HG03045 (cell line): ENCODE measurements at regions not wholly inside any gene's neighbourhood (a gene's known extent, or its start where the extent isn't known, plus 50 kb on each side); places are given as distances from the start of the nearest gene placed in this dataset.
"Not testable (repeated sequence)": the region's sequence is repeated elsewhere in the genome, so short reads cannot be mapped to it uniquely, and the experiment has no call there.

Experiments used
- ATAC-seq: cut with Tn5 transposase; IDR thresholded peaks from one replicate; pipeline ENCODE4 v1.9.1; 2021; ENCODE audit warnings: mild to moderate bottlenecking, moderate library complexity; ENCODE audit not compliant: unreplicated experiment

DNA sequence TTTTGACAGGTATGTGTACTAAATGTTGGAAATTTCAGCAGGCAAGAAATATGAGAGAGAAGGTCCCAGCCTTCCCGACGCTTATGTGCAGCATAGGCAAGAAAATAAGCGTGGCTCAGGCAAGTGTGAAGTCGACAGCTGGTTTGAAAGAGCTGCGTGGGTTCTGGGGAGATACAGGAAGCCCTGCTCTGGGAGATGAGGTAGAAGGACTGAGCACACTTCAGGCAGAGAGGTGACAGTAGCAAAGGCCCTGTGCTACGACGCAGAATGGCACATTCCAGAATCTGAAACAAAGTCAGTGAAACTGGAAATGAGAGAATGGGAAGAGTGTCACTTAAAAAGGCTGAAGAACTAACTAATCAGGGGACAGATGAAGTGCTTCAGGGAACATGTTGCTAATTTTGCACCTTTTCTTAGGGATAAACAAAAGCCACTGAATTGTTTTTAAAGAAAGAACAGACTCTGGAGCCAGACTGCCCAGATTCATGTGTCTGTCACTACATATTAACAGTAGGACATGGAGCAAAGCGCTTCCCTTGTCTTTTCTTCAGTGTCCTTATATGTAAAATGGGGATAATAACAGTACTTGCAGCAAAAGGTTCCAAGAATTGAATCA is 160.1 kb downstream of the SPRY2 start:
- ATAC-seq: no peak

DNA sequence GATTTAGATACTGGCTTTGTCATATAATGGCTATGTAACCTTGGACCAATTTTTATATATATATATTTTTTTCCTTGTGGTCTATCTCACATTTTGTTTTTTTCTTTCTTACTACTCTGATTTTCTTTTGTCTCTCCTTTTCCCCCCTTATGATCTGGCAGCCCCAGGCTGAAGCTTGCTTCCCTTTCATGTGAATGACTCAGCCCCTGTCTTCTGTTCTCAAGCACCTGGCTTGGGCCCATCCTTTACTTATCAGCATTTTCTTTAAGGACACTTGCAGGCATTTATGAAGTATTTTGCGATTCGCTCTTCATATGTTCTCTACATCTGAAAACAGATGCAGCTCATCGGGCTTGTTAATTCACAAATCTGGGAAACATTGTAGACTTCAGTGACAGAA is 163.6 kb downstream of the SPRY2 start:
- ATAC-seq: no peak

DNA sequence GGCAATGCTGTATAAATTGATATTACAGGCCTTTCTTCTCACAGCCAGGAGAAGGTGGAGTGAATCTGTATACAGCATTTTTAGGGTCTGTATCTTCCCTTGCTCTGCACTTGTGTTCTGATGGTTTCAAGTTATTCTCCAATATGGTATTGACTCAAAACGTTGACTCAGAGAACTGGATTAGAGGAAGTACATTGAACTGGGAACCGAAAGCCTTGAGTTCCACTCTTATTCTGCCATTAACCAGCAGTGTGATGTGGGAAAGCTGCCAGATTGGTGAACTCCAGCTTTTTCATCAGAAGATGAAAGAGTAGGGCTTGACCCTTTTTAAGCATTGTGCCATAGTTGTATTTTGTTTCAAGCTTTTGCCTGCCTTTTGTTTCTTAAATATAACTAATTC is 167.7 kb downstream of the SPRY2 start:
- ATAC-seq: no peak

DNA sequence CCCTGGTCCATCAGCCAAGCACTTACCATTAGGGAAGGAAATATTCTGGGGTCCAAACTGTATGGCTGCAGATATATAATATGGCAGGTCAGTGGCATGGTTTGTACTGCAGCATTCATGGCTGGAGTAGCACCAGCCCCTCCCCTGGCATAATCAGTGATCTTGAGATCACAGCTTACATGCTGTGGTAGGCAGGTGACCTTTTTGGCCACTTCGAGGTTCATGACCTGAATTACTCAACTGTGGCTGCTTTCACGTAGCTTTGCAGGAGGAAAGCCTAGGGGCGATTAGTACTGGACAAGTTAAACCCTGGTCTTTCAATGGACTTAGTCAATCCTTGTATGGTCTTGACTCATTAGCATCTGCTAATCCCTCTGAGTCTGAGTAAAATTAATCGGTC is 169.8 kb downstream of the SPRY2 start:
- ATAC-seq: no peak

DNA sequence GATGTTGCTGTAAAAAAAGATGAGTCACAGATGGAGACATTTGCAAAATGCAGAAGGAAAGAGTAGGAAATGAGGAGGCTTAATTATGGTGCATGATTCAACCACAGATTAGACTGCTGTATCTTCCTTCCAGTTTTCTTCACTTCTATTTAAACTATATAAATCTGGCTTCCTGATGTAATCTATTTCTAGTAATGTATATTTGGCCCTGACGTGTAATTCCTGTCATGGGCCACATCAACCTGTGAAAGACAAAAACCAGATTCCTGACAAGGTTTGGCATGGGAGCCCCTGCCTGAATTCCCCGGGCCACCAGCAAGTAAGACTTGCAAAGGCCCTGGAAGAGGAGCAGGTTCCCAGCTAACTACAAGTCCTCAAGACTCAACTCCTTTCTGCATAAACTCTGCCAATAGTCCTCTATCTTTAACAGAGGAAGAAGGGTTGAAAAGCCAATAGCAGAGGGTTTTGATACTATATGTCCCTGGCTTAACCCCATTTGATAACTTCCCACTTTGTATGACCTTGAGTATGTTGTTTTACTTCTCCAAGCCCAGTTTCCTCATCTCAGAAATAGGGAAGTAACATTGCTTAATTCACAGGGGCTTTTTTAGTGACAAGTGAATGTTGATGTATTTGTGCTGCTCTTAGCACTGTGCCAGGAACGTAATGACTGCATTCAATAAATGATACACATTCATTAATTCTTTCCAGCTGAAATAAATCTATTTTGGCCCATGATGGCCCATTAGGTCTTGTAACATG is 172.7 kb downstream of the SPRY2 start:
- no peak for ATAC-seq

DNA sequence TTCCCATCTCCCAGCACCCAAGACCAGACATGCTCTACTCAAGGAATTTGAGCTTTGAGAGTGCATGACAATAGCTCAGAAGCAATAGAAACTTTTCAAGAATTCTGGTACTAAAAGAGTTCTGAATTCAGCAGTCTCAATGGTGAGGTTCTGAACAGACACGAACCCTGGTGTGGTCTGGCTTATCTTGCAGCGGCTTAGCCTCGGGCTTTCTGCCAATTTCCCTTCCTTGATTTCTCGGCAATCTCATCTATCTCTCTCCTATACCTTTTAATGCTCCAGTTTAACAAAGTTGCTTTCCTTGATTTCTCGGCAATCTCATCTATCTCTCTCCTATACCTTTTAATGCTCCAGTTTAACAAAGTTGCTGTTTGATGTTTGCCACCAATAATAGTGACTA is 174.6 kb downstream of the SPRY2 start:
- no peak for ATAC-seq

DNA sequence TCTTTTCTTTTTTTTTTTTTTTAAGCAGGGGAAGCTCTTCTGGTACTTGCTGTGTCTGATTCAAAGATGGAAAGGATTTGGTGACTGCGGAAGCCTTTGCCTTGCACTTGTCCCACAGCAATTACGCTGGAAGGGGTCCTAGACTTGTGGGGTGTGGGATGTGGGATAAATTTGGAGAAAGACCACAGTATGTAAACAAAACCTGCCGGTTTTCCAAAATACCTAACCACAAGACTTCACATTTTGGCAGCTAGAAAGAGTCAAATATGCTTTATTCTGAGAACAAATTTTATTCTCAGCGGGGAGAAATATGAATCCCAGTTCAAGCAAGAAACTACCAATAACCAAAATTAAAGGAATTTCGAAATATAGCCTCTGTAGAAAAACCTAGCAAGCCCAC is 176.5 kb downstream of the SPRY2 start:
- ATAC-seq: no peak

DNA sequence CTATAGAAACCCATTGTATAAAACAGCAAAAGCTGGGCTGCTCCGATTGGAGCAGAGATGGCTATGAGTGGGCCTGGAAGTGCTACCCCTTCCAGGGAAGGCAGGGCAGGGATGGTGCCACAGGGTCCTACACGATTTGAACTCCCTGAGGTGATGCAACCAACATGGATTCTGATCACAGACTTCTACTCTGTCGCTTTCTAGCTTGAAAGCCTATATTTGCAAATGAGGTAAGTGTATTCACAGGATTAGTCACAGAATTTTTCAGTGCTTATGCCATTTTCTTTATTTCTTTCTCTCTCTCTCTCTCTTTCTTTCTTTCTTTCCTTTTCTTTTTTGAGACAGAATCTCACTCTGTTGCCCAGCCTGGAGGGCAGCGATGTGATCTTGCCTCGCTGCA is 179.0 kb downstream of the SPRY2 start:
- no peak for ATAC-seq

DNA sequence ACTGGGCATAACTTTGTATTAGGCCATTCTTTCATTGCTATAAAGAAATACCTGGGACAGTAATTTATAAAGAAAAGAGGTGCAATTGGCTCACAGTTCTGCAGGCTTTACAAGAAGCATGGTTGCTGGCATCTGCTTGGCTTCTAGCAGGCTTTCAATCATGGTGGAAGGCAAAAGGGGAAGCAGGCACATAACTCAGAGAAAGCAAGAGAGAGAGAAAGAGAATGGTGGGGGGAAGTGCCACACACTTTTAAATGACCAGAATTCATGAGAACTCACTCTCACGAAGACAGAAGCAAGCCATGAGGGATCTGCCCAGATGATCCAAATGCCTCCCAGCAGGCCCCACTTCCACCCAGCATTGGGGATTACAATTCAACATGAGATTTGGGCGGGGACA is 179.7 kb downstream of the SPRY2 start:
- ATAC-seq: no peak

DNA sequence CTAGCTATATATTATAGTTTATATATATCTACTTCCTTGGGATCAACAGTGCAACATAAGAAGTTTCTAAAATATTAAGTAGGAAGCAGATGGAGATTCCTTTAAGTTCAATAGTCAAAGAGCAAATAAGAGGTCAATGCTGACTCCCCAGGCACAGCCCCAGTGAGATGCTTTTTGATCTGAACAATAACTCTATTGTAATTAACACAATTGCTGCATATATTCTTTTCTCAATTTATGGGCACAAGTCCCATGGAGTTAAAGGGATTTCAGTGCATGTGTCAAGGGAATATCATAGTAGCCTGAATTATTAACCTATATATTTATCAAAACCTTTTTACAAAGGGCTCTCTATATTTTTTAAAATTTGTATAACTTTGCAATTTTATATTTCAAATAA is 180.8 kb downstream of the SPRY2 start:
- ATAC-seq: no peak

DNA sequence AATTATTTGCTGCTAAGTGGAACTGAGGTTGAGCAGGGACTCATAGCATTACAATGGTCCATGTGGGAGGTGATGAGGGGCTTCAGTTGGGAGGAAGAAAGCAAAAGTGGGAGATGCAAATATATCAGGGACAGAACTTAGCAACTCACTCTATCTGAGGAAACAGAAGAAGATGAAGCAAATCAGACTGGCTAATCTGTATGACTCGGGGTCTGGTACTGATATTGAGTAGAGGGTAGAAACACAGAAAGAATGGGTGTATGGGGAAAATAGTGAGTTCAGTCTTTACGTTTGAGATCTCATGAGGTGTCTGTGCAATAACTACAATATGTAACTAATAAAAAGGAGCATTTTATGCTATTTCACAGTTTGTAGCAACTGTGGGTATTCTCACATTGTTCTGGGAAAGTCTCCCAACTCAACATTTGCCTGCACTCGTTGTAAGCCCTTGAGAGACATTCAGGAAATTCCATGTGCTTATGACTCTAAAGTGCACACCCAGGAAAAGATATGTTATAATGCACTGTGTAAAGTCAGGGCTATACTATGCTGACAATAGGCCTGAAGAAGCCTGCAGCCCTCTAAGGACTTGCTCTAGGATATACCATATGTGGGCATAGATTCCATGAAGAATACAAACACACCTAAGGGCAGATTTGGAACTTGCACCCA is 183.5 kb downstream of the SPRY2 start:
- no peak for ATAC-seq

DNA sequence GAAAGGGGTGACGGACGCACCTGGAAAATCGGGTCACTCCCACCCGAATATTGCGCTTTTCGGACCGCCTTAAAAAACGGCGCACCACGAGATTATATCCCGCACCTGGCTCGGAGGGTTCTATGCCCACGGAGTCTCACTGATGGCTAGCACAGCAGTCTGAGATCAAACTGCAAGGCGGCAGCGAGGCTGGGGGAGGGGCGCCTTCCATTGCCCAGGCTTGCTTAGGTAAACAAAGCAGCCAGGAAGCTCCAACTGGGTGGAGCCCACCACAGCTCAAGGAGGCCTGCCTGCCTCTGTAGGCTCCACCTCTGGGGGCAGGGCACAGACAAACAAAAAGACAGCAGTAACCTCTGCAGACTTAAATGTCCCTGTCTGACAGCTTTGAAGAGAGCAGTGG is 188.8 kb downstream of the SPRY2 start:
- ATAC-seq: not testable (repeated sequence)

DNA sequence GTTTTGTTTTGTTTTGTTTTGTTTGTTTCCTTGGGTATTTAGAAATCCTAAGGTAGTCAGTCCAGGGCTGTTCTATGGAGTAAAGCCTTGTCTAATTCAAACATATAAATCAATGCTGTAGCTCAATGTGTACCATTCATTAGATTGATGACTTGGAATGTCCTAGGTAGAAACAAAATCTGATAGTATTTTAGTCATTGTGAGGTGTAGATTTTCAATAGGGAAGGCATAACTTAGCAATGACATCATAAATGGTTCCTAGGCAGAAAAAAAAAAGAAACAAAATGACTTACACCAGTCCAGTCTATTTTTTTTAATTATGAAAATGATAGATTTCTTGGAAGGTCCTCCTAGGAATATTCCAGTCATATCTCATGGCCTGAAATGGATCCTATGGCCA is 189.9 kb downstream of the SPRY2 start:
- ATAC-seq: no peak

DNA sequence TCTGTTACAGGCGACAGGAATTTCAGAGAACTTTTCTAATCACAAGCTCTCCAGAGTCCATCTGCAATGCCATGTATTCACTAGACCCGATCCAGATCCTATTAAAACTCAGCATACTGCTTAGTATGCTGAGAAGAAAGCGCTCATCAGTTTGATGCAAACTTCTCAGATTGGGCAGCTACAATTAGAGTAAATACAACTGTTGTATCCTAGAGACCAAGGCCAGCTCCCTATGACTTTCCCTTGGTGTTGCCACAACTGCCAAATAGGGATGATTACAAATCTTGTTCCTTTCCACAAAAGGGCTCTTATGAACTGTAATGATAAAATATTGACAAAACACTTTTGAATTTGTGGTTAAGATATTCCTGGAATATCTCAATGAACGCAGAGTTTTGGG is 191.2 kb downstream of the SPRY2 start:
- ATAC-seq: no peak

DNA sequence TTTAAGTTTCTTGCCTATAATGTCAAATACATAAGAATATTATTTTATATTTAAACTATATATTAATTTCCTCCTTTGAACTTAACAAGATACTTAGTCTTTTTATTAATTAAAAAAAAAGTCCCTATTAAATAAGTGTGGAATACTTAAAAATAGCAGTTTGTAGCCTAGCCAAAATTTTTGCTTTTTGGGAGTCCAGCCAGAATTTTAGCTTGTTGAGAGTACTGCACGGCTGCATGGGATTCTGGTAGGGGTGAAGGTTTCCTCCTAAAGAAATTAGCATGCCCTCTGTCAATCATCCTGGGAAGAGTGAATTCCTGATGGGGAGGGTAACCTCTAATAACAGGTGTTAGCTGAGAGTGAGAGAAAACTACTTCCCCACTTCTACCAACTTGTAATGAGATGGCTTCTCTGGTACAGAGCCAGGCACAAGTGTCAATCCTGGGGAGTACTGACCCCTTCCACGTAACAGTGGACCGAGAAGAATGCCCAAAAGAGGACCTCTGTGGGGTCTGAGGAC is 195.7 kb downstream of the SPRY2 start:
- ATAC-seq: no peak

DNA sequence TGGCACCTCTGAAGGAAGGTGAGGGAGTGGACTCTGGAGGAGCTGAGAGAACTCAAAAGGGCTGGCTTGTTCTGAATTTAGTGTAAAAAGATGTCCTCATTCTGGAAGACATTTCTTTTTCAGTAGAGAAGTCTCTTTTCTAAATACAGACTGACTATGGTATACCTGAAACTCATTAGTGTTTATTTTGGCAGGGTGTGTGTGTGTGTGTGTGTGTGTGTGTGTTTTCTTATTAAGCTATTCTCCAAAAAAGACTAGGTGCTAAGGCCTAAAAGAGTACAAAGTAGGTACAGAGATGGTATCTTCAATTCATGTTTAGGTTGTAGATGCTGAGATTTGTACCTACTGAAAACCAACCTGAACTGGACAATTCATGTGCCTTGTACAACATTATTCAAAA is 196.4 kb downstream of the SPRY2 start:
- no peak for ATAC-seq

DNA sequence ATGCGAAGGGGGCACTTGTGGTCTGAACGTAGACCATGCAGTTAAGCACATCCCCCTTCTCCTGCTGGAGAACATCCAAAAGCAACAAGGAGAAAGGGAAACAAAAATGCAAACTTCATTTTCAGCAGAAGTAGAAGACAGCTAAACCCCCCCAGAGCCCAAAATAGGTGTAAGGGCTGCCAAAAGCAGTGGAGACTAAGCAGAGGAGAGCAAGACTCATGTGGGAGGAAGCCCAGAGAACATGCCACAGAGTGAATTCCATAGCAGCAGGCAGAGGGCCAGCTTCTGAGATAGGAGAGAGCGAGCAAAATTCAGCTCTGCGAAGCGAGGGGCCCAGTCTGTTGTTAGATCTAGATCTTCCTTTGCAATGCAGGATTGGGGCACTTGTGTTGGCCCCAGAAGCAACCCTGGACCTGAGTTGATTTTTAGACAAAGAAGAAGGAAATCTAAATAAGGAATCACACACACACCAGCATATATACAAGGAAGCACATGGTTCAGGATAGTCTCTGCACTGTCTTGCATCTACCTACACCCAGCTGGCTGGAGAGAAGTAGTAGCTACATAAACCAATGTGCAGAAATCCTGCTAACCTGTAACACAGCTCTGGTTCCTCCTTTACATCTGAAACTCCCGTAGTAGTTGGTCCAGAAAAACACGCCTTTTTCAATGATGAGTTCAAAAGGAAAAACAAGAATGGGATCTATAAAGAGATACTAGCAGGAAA is 199.6 kb downstream of the SPRY2 start:
- ATAC-seq: no peak

DNA sequence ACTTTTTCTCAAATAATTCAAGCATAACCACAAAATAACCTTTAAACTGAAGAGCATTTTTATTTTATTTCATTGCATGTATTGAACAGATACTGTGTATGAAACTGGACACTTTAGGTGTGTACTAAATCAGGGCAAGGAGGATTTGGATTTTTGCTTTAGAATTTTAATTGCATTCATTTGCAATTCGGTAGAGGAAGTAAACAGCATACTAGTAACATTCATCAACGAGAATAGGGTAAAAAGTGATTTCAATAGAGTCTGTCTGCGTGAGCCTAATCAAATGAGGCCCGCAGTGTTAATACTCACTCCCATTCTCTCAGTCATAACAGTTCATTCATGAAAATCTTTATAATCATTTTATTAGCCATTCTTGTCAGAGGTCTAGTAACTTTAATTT is 200.2 kb downstream of the SPRY2 start:
- no peak for ATAC-seq

DNA sequence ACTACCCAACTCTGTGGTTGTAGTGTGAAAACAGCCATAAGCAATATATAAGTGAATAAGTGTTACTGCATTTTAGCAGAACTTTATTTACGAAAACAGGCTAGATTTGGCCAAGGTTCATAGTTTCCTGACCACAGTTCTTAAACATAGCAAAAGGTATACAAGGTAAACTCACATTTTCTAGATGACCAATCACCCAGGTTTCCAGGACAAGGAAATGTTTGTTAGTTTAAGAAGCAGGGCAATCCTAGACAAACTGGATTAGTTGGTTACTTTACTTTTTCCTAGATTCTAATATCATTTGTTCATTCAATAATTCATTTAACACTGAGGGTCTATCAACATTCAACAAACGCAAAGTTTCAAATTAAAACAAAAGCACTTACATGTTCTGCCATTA is 201.7 kb downstream of the SPRY2 start:
- no peak for ATAC-seq

DNA sequence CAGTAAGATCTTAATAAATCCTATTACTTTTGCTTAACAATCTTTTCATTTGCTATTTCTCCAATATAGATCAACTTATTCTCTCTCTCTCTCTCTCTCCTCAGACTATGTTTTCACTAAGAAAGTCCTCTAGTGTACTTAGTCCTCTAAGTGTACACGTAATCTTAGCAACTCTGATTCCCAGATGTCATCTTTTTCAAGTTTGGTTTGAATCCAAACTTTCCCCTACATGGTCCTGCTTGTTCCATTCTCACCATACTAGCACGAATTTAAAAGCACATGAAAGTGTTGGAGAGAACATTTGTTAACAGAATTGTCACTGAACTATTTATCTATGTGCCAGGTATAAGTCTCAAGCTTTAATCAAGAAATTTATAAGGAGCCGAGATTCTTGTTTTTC is 202.9 kb downstream of the SPRY2 start:
- ATAC-seq: no peak

DNA sequence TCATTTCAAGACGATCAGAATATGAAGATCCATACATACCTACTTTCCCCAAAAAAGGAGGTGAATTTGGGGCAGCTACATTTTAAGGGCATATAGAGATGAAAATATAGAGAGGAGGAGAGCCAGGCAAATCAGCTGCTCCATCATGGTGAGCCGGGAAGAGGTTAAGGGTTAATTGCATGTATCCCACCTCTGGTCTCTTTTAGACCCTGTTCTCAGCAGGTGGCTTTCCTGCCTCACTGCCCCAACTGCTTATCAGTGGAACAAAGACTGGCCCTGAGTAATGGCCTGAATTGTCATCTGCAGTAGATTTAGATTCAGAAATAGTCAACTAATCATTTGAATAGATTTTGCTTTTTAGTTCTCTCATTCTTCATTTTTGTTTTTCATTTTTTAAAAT is 206.6 kb downstream of the SPRY2 start:
- ATAC-seq: no peak
